Nephron progenitor cell (in vitro differentiated cells): ENCODE measurements at regions not wholly inside any gene's neighbourhood (a gene's known extent, or its start where the extent isn't known, plus 50 kb on each side); places are given as distances from the start of the nearest gene placed in this dataset.
"Not testable (repeated sequence)": the region's sequence is repeated elsewhere in the genome, so short reads cannot be mapped to it uniquely, and the experiment has no call there.

ENCODE experiments used
- DNase-seq: peaks from one replicate; pipeline ENCODE4 v3.0.0; 2021
- H3K27ac Mint-ChIP-seq: 2 replicates; pipeline ENCODE4 v1.8.0; 2021; ENCODE audit warnings: mild to moderate bottlenecking, moderate library complexity, mixed read lengths
- H3K27me3 Mint-ChIP-seq: 2 replicates; pipeline ENCODE4 v1.8.0; 2021; ENCODE audit warnings: mild to moderate bottlenecking, low read depth, mixed read lengths; ENCODE audit not compliant: poor library complexity
- H3K36me3 Mint-ChIP-seq: 2 replicates; pipeline ENCODE4 v1.8.0; 2021; ENCODE audit warnings: low read depth, mixed read lengths
- H3K4me1 Mint-ChIP-seq: 2 replicates; pipeline ENCODE4 v1.8.0; 2021; ENCODE audit warnings: mixed read lengths
- H3K4me3 Mint-ChIP-seq: 2 replicates; pipeline ENCODE4 v1.8.0; 2021; ENCODE audit warnings: mild to moderate bottlenecking, moderate library complexity, mixed read lengths
- H3K9me3 Mint-ChIP-seq: 2 replicates; pipeline ENCODE4 v1.8.0; 2021; ENCODE audit warnings: mild to moderate bottlenecking, moderate library complexity, mixed read lengths
- CTCF ChIP-seq: fragments of 200-600 bp; sonication (generic); IDR thresholded peaks from 2 replicates; pipeline ENCODE4 v1.5.0; 2021; ENCODE audit warnings: antibody characterized with exemption

DNA sequence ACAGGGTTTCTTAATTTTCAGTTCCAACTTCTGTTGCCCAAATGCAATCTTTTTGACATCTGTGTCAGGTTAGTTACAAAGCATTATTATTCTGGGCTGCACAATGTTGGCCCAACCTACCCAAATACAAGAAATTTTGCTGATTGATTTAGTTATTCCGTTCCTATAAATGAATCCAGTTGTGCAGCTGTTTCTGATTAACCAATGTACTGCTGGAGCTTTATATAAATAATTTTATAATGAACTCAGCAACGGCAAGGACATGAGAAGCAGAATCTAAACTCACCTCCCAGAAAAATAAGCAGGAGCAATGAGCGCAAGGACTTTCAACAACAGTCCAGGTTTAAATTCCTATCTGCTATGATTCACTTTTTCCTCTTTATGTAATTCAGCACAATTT lies 76.3 kb upstream of the WIPF1 start:
- Mint-ChIP-seq H3K27ac (no peak overlapping the region), H3K4me1 (peaks cover 18% of the 10 kb centered on the region), H3K4me3 (no peak overlapping the region), H3K36me3 (peaks cover 60% of the 10 kb centered on the region), H3K27me3 (no peaks in the 10 kb centered on the region), H3K9me3 (peaks cover 29% of the 10 kb centered on the region)
- TF ChIP-seq CTCF: no peak
- no peak for DNase-seq

GRCh38 chr2:174673440-174673839 lies 75.8 kb upstream of the WIPF1 start:
- Mint-ChIP-seq H3K36me3 (peaks cover 60% of the 10 kb centered on the region), H3K4me1 (peaks cover 20% of the 10 kb centered on the region), H3K27ac (no peak overlapping the region), H3K27me3 (no peaks in the 10 kb centered on the region), H3K9me3 (peaks cover 29% of the 10 kb centered on the region), H3K4me3 (no peak overlapping the region)
- no peak for TF ChIP-seq CTCF
- no peak for DNase-seq

DNA sequence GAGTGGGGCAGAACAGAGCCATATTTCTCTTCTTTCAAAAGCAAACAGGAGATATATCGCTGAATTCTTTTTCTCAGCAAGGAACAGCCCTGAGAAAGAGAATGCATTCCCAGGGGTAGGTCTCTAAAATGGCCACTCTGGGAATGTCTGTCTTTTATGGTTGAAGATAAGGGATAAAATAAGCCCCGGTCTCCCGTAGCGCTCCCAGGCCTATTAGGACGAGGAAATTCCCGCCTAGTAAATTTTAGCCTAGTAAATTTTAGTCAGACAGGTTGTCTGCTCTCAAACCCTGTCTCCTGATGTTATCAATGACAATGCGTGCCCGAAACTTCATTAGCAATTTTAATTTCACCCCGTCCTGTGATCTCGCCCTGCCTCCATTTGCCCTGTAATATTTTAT lies 73.9 kb upstream of the WIPF1 start:
- not testable (repeated sequence) for H3K27me3 Mint-ChIP-seq, DNase-seq, H3K27ac Mint-ChIP-seq, H3K4me3 Mint-ChIP-seq
- Mint-ChIP-seq H3K9me3 (peaks cover 29% of the 10 kb centered on the region), H3K4me1 (peaks cover 31% of the 10 kb centered on the region), H3K36me3 (peaks cover 53% of the 10 kb centered on the region)

- DNase-seq: no peak
- Mint-ChIP-seq H3K27me3 (no peaks in the 10 kb centered on the region), H3K4me1 (peaks cover 31% of the 10 kb centered on the region), H3K27ac (no peak overlapping the region), H3K36me3 (peaks cover 46% of the 10 kb centered on the region), H3K9me3 (peaks cover 29% of the 10 kb centered on the region), H3K4me3 (no peak overlapping the region)
- no peak for TF ChIP-seq CTCF
Observed at GRCh38 chr2:174670446-174670845, 72.8 kb upstream of the WIPF1 start.

- no peak for DNase-seq
- Mint-ChIP-seq H3K4me1 (peaks cover 31% of the 10 kb centered on the region), H3K27me3 (no peaks in the 10 kb centered on the region), H3K9me3 (peaks cover 29% of the 10 kb centered on the region), H3K36me3 (peaks cover 36% of the 10 kb centered on the region), H3K4me3 (no peak overlapping the region), H3K27ac (no peak overlapping the region)
- TF ChIP-seq CTCF: no peak
Observed at GRCh38 chr2:174669336-174669735, 71.7 kb upstream of the WIPF1 start.

DNA sequence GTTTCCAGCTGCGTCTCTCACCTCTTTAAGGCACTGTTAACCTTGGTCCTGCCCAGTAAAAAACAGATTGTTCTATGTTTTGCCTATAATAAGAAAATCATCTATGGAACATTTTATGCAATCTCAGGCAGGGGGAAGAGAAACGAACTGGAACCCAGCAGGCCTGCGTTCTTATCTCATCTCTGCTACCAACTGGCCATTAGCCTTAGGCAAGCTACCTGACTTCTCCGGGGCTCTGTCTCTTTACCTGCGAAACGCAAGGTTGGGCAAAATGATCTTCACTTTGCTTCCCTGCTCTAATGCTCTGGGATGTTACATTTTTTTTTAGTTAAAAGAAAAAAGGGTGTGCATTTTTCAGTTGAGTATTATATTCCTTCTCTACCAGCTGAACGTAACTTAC lies 70.5 kb upstream of the WIPF1 start:
- no peak overlapping the region for H3K4me3 Mint-ChIP-seq
- no peak overlapping the region for H3K27ac Mint-ChIP-seq
- no peak for DNase-seq
- peaks cover 23% of the 10 kb centered on the region for H3K9me3 Mint-ChIP-seq
- peaks cover 33% of the 10 kb centered on the region for H3K4me1 Mint-ChIP-seq
- TF ChIP-seq CTCF: no peak
- H3K27me3 Mint-ChIP-seq: no peaks in the 10 kb centered on the region
- H3K36me3 Mint-ChIP-seq: peaks cover 24% of the 10 kb centered on the region
